Endothelial cell of umbilical vein (primary cell): ENCODE measurements at regions not wholly inside any gene's neighbourhood (a gene's known extent, or its start where the extent isn't known, plus 50 kb on each side); places are given as distances from the start of the nearest gene placed in this dataset.

ENCODE experiments used
- BruUV-seq: library from RNA; stranded (reverse); fragments of 400-500 nt; replicated peaks from 2 replicates; lab custom pipeline; 2021; lab: Mats Ljungman, UMichigan
- CTCF ChIA-PET: fragments of 300-600, 350-600 bp; sonication (Branson Sonifier 250); formaldehyde crosslinking; loops from one replicate; lab custom pipeline; 2021; ENCODE audit warnings: antibody characterized with exemption, inconsistent platforms; lab: Charles Lee
- POLR2A ChIA-PET: fragments of 300-600, 350-600 bp; sonication (Branson Sonifier 250); formaldehyde crosslinking; loops from one replicate; lab custom pipeline; 2021; ENCODE audit warnings: antibody characterized with exemption, inconsistent platforms; lab: Charles Lee
- DNase-seq: peaks from one replicate; pipeline ENCODE4 v3.0.0-alpha.2; 2011; ENCODE audit warnings: low read depth, low spot score
- FAIRE-seq: peaks from 2 replicates; lab custom pipeline; 2011; peaks lifted over from hg19 to GRCh38; lab: Jason Lieb, UNC
- H2AFZ ChIP-seq: 2 replicates; pipeline ENCODE4 v1.6.0; 2012; ENCODE audit warnings: low read depth, low read length, control low read depth, inconsistent platforms
- H3K27ac ChIP-seq: 2 replicates; pipeline ENCODE4 v1.5.1; 2011; ENCODE audit warnings: low read depth, mild to moderate bottlenecking, control low read depth, low read length, moderate library complexity; ENCODE audit not compliant: insufficient read depth
- H3K27me3 ChIP-seq, 2 experiments: 2 replicates each; pipeline versions ENCODE4 v1.6.0 to v1.6.1; 2011; ENCODE audit warnings: low read length in 2 of 2, mixed read lengths in 1 of 2; ENCODE audit not compliant: control insufficient read depth in 2 of 2, insufficient read depth in 2 of 2
- H3K36me3 ChIP-seq, 2 experiments: 2 replicates in 1 of 2; 3 replicates in 1 of 2; pipeline ENCODE4 v1.5.1; 2011; ENCODE audit warnings: low read length in 2 of 2, mild to moderate bottlenecking in 1 of 2, moderate library complexity in 1 of 2; ENCODE audit not compliant: control insufficient read depth in 2 of 2, insufficient read depth in 2 of 2; ENCODE audit errors: extremely low read depth in 1 of 2
- H3K4me1 ChIP-seq: 3 replicates; pipeline ENCODE4 v1.5.1; 2011; ENCODE audit warnings: mild to moderate bottlenecking, low read length; ENCODE audit not compliant: control insufficient read depth, insufficient read depth; ENCODE audit errors: extremely low read depth
- H3K4me2 ChIP-seq: 2 replicates; pipeline ENCODE4 v1.6.1; 2011; ENCODE audit warnings: low read length, control low read depth, mixed read lengths; ENCODE audit not compliant: insufficient read depth
- H3K4me3 ChIP-seq, 3 experiments: fragments of 200-600 bp in 1 of 3; sonication (generic), shearing (Covaris generic) in 1 of 3; replicated peaks in 1 of 3; 2 replicates each; pipeline ENCODE4 v1.5.1; 2011 to 2016; ENCODE audit warnings: control low read depth in 3 of 3, low read length in 3 of 3, mild to moderate bottlenecking in 2 of 3, inconsistent platforms in 1 of 3, low read depth in 1 of 3, moderate library complexity in 1 of 3; ENCODE audit not compliant: insufficient read depth in 1 of 3
- H3K79me2 ChIP-seq: 2 replicates; pipeline ENCODE4 v1.6.0; 2012; ENCODE audit warnings: low read length, inconsistent platforms; ENCODE audit not compliant: control insufficient read depth, insufficient read depth
- H3K9ac ChIP-seq: replicated peaks from 2 replicates; pipeline ENCODE3; 2011; ENCODE audit warnings: low read length, control low read depth; ENCODE audit not compliant: insufficient read depth; ENCODE audit errors: extremely low read depth
- H3K9me1 ChIP-seq: replicated peaks from 3 replicates; pipeline ENCODE4 v1.6.0; 2011; ENCODE audit warnings: mild to moderate bottlenecking, low read length; ENCODE audit not compliant: control insufficient read depth, insufficient read depth; ENCODE audit errors: extremely low read depth
- H3K9me3 ChIP-seq: replicated peaks from 2 replicates; pipeline ENCODE4 v1.5.1; 2012; ENCODE audit warnings: low read length, inconsistent platforms; ENCODE audit not compliant: control insufficient read depth, insufficient read depth
- H4K20me1 ChIP-seq: replicated peaks from 2 replicates; pipeline ENCODE3; 2011; ENCODE audit warnings: mild to moderate bottlenecking, low read length; ENCODE audit not compliant: control insufficient read depth, insufficient read depth; ENCODE audit errors: extremely low read depth
- EZH2 ChIP-seq: IDR thresholded peaks from 2 replicates; pipeline ENCODE4 v1.6.1; 2012; ENCODE audit warnings: borderline replicate concordance, low read depth, mild to moderate bottlenecking, moderate library complexity, low read length, inconsistent platforms; ENCODE audit not compliant: severe bottlenecking
- FOS ChIP-seq: IDR thresholded peaks from 2 replicates; pipeline ENCODE4 v1.6.1; 2011; ENCODE audit warnings: mild to moderate bottlenecking, low read length, moderate library complexity, borderline replicate concordance; ENCODE audit not compliant: insufficient read depth
- GATA2 ChIP-seq: IDR thresholded peaks from 2 replicates; pipeline ENCODE4 v1.7.0; 2011; ENCODE audit warnings: low read depth, mild to moderate bottlenecking, moderate library complexity, mixed read lengths, low read length; ENCODE audit not compliant: insufficient read length, insufficient read depth
- POLR2A ChIP-seq: IDR thresholded peaks from 2 replicates; pipeline ENCODE4 v1.6.1; 2012; ENCODE audit warnings: low read depth, mild to moderate bottlenecking, control low read depth, low read length
- POLR2AphosphoS5 ChIP-seq: IDR thresholded peaks from 2 replicates; pipeline ENCODE4 v1.6.1; 2012; ENCODE audit warnings: low read depth, mild to moderate bottlenecking, control low read depth, low read length, moderate library complexity; ENCODE audit not compliant: insufficient read depth
- dilution Hi-C: fragments of 300-500 bp; cut with MboI; formaldehyde crosslinking; loops from one replicate; pipeline ENCODE4 v1.15.0; 2019; ENCODE audit warnings: low sequenced_read_pairs; ENCODE audit not compliant: extremely low pct_ligation_motif_present
- intact Hi-C: fragments of 100-400 bp; cut with micrococcal nuclease; formaldehyde crosslinking; loops from one replicate; pipeline ENCODE4 v1.10.0; 2022
- TF ChIP-seq, protein P1 (sequence below), 2 donors: IDR thresholded peaks; 1 replicate in 1 of 2; 2 replicates in 1 of 2; pipeline ENCODE4 v1.5.1; 2011; ENCODE audit warnings: low read length in 2 of 2, mild to moderate bottlenecking in 2 of 2, moderate library complexity in 2 of 2, control low read depth in 1 of 2, inconsistent platforms in 1 of 2, low read depth in 1 of 2; ENCODE audit not compliant: insufficient read depth in 1 of 2; ENCODE audit errors: extremely low read depth in 1 of 2

DNA sequence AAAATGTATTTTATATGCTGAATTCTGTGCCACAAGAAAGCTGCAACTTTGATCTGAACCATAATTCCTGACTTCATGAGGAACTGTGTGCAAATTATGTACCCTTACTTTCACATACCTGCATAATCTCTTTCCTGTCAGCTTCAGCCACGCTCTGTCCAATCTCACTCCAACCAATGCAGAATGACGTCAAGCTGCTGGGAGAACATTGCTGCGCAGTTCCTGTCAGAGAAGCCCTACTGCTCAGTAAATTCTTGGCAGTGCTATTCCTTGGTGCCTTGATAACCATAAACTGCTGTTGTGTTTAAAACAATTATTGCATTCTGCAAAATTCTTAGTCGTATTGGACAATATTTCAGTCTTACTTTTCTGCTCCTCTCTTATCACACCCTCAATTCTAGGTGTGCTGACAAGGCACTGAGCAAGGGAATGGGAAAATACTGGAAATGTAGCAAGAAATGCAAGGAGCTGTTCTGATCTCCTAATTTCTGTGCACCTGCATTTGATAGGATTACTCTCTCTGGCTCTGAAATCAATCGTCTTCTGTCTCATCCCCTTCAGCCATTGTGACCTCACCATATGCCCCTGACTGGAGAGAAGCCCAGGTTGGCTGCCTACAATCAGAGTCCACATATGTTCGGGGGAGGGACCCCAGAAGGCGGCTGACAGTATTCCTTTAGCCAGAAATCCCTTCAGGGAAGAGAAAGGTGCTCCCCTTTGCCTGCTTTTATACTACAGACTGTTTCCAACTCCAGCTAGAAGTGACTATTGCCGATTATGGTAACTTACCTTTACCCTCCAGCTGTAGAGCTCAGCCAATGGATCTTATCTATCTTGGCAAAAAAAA lies 274.9 kb upstream of the NOVA1 start:
- Histone ChIP-seq H3K4me1 (no peaks in the 10 kb centered on the region), H3K79me2 (no peaks in the 10 kb centered on the region), H3K36me3 (no peaks in the 10 kb centered on the region), H4K20me1 (no peaks in the 10 kb centered on the region), H3K27me3 (peaks cover 0 to 3% of the 10 kb centered on the region in 2 experiments), H3K9me3 (no peaks in the 10 kb centered on the region), H3K27ac (no peak overlapping the region), H3K4me3 (no peak overlapping the region), H2AFZ (no peak overlapping the region), H3K4me2 (no peak overlapping the region), H3K9me1 (no peaks in the 10 kb centered on the region), H3K9ac (no peak overlapping the region)
- no TSS peak for BruUV-seq
- ChIA-PET POLR2A (no interaction called here), CTCF (no interaction called here)
- intact Hi-C loops (no loop called here), dilution Hi-C loops (no loop called here)
- FAIRE-seq (no peak), DNase-seq (no peak)
- no peak for TF ChIP-seq FOS

DNA sequence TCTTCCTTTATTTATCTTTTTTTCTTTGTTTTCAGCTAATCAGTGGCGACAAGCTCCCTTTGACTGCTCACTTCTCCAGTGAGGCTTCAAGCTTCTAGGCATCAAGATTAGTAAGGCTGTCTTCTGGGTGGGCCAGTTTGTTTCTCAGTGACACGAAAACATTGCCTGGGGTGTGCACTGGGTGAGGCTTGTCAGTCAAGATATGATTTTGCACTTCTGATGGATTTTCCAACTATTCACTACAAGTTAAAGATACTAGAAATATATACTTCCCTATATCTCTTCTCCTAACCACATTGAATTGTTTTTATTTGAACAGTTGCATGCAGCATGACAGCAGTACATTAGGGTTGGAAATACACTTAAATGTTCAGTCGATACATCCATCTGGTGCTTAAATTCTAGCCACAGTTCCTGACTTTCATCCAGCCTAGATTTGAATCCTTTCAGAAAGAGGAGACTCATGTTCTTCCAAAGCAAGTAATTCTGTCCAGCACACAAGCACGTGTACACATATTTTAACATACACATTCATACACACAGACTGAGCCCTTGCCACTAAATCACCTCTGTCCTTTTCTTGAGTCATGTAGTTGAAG lies 275.6 kb upstream of the NOVA1 start:
- TF ChIP-seq POLR2AphosphoS5: no peak
- TF ChIP-seq FOS: no peak
- TF ChIP-seq GATA2: no peak
- TF ChIP-seq EZH2: no peak
- no peak for TF ChIP-seq POLR2A
- TF ChIP-seq, protein P1, sequence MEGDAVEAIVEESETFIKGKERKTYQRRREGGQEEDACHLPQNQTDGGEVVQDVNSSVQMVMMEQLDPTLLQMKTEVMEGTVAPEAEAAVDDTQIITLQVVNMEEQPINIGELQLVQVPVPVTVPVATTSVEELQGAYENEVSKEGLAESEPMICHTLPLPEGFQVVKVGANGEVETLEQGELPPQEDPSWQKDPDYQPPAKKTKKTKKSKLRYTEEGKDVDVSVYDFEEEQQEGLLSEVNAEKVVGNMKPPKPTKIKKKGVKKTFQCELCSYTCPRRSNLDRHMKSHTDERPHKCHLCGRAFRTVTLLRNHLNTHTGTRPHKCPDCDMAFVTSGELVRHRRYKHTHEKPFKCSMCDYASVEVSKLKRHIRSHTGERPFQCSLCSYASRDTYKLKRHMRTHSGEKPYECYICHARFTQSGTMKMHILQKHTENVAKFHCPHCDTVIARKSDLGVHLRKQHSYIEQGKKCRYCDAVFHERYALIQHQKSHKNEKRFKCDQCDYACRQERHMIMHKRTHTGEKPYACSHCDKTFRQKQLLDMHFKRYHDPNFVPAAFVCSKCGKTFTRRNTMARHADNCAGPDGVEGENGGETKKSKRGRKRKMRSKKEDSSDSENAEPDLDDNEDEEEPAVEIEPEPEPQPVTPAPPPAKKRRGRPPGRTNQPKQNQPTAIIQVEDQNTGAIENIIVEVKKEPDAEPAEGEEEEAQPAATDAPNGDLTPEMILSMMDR (IDR thresholded peaks at IDR 0.05; ENCODE audit: extremely low read depth in 1 of 2, insufficient read depth in 1 of 2, low read depth in 1 of 2, low read length in 2 of 2): no peak
- no peak for FAIRE-seq
- Histone ChIP-seq H3K27me3 (peaks cover 0 to 3% of the 10 kb centered on the region in 2 experiments), H3K36me3 (no peaks in the 10 kb centered on the region), H3K9ac (no peak overlapping the region), H3K27ac (no peak overlapping the region), H3K79me2 (no peaks in the 10 kb centered on the region), H3K4me2 (no peak overlapping the region), H3K4me3 (no peak overlapping the region), H4K20me1 (no peaks in the 10 kb centered on the region), H3K4me1 (no peaks in the 10 kb centered on the region), H3K9me1 (no peaks in the 10 kb centered on the region), H2AFZ (no peak overlapping the region), H3K9me3 (no peaks in the 10 kb centered on the region)
- ChIA-PET POLR2A (no interaction called here), CTCF (no interaction called here)
- dilution Hi-C loops: no loop called here
- DNase-seq: no peak
- intact Hi-C loops: no loop called here
- BruUV-seq: no TSS peak
